Progenitor cell of endocrine pancreas (in vitro differentiated cells): ENCODE measurements at regions not wholly inside any gene's neighbourhood (a gene's known extent, or its start where the extent isn't known, plus 50 kb on each side); places are given as distances from the start of the nearest gene placed in this dataset.
"Not testable (repeated sequence)": the region's sequence is repeated elsewhere in the genome, so short reads cannot be mapped to it uniquely, and the experiment has no call there.

ENCODE experiments used
- DNase-seq: peaks from one replicate; pipeline ENCODE4 v3.0.0; 2021; ENCODE audit warnings: low spot score; ENCODE audit not compliant: unreplicated experiment
- H3K27ac Mint-ChIP-seq: 2 replicates; pipeline ENCODE4 v1.8.0; 2021; ENCODE audit warnings: mild to moderate bottlenecking, moderate library complexity, mixed read lengths
- H3K27me3 Mint-ChIP-seq: 2 replicates; pipeline ENCODE4 v1.8.0; 2021; ENCODE audit warnings: mixed read lengths
- H3K36me3 Mint-ChIP-seq: 2 replicates; pipeline ENCODE4 v1.8.0; 2022; ENCODE audit warnings: mixed read lengths; ENCODE audit not compliant: insufficient read depth
- H3K4me1 Mint-ChIP-seq: 2 replicates; pipeline ENCODE4 v1.8.0; 2021; ENCODE audit warnings: low read depth, mixed read lengths
- H3K4me3 Mint-ChIP-seq: 2 replicates; pipeline ENCODE4 v1.8.0; 2021; ENCODE audit warnings: low read depth, mild to moderate bottlenecking, moderate library complexity, mixed read lengths
- H3K9me3 Mint-ChIP-seq: 2 replicates; pipeline ENCODE4 v1.8.0; 2021; ENCODE audit warnings: low read depth, mixed read lengths
- CTCF ChIP-seq: fragments of 200-600 bp; sonication (generic); IDR thresholded peaks from one replicate; pipeline ENCODE4 v1.5.0; 2021; ENCODE audit warnings: antibody characterized with exemption, mild to moderate bottlenecking; ENCODE audit not compliant: unreplicated experiment

DNA sequence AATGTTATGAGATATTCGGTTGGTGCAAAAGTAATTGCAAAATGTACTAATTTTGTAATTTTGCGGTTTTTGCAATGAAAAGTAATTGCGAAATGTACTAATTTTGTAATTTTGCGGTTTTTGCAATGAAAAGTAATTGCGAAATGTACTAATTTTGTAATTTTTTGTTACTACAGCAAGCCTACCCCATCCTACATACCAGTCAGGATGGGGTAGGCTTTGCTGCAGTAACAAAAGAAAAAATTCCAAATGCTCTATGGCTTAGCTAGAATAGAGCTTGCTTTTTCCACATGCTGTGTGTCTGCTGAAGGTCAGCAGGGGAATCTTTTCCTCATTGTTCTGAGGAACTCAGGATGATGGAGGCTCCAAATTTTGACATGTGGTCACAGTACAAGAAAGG lies 83.3 kb upstream of the GPRC5B start:
- no peak for DNase-seq
- no peaks in the 10 kb centered on the region for H3K4me1 Mint-ChIP-seq
- TF ChIP-seq CTCF = no peak
- H3K27ac Mint-ChIP-seq = no peak overlapping the region
- no peak overlapping the region for H3K4me3 Mint-ChIP-seq
- peaks cover 2% of the 10 kb centered on the region for H3K27me3 Mint-ChIP-seq
- H3K36me3 Mint-ChIP-seq = no peaks in the 10 kb centered on the region
- H3K9me3 Mint-ChIP-seq = no peaks in the 10 kb centered on the region

DNA sequence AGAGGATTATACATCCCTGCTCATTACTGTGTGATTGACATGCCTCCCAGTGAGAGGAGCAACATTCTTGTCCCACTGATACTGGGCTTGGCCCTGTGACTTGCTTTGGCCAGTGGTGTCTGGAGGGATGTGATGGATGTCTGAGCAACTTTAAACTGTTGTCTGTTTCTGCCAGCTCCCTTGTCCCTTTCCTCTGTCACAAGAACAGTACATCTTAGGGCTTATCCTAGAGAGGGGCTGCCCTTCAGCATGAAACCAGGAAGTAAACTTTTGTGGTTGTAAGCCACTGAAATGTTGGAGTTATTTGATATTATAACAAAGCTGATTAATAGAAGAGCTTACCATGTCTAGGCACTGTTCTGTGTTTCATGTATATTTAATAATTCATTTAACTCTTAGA lies 82.9 kb upstream of the GPRC5B start:
- no peaks in the 10 kb centered on the region for H3K9me3 Mint-ChIP-seq
- H3K4me1 Mint-ChIP-seq = no peaks in the 10 kb centered on the region
- TF ChIP-seq CTCF = no peak
- peaks cover under 1% of the 10 kb centered on the region for H3K27me3 Mint-ChIP-seq
- no peak for DNase-seq
- H3K27ac Mint-ChIP-seq = no peak overlapping the region
- H3K4me3 Mint-ChIP-seq = no peak overlapping the region
- no peaks in the 10 kb centered on the region for H3K36me3 Mint-ChIP-seq

DNA sequence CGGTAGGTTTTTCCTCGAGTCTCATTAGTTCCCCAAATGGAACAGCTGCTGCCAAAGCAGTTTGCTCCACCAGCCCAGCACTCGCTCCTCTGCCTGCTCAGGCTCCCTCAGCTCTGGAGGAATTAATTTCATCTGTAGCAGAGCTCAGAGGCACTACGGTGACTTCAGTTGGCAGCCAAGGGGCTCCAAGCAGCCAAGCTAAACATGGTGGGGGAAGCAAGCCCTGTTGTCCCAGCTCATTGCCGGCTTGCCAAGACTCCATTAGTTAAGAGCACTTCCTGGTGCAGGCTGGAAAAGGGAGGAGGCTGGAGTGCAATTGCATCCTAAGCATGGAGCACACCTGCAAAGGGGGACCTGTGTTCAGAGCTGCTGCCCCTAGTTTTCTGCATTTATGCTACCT lies 78.7 kb upstream of the GPRC5B start:
- no peak for DNase-seq
- no peak for TF ChIP-seq CTCF
- Mint-ChIP-seq H3K4me1 (no peaks in the 10 kb centered on the region), H3K27me3 (no peaks in the 10 kb centered on the region), H3K9me3 (no peaks in the 10 kb centered on the region), H3K27ac (no peak overlapping the region), H3K36me3 (no peaks in the 10 kb centered on the region), H3K4me3 (no peak overlapping the region)

- H3K4me3 Mint-ChIP-seq = no peak overlapping the region
- H3K36me3 Mint-ChIP-seq = no peaks in the 10 kb centered on the region
- no peaks in the 10 kb centered on the region for H3K27me3 Mint-ChIP-seq
- H3K4me1 Mint-ChIP-seq = no peaks in the 10 kb centered on the region
- no peak overlapping the region for H3K27ac Mint-ChIP-seq
- DNase-seq = no peak
- no peak for TF ChIP-seq CTCF
- H3K9me3 Mint-ChIP-seq = no peaks in the 10 kb centered on the region
Measured at GRCh38 chr16:19960183-19960582, 75.5 kb upstream of the GPRC5B start.

- Mint-ChIP-seq H3K27ac (no peak overlapping the region), H3K27me3 (no peaks in the 10 kb centered on the region), H3K9me3 (no peaks in the 10 kb centered on the region), H3K4me1 (no peaks in the 10 kb centered on the region), H3K4me3 (no peak overlapping the region), H3K36me3 (no peaks in the 10 kb centered on the region)
- TF ChIP-seq CTCF = no peak
- DNase-seq = no peak
Measured at GRCh38 chr16:19959736-19960135, 75.1 kb upstream of the GPRC5B start.

- H3K27me3 Mint-ChIP-seq, H3K9me3 Mint-ChIP-seq, H3K4me1 Mint-ChIP-seq, H3K27ac Mint-ChIP-seq, DNase-seq, H3K36me3 Mint-ChIP-seq, H3K4me3 Mint-ChIP-seq: not testable (repeated sequence)
Measured at GRCh38 chr16:19955896-19956295, 71.2 kb upstream of the GPRC5B start.

DNA sequence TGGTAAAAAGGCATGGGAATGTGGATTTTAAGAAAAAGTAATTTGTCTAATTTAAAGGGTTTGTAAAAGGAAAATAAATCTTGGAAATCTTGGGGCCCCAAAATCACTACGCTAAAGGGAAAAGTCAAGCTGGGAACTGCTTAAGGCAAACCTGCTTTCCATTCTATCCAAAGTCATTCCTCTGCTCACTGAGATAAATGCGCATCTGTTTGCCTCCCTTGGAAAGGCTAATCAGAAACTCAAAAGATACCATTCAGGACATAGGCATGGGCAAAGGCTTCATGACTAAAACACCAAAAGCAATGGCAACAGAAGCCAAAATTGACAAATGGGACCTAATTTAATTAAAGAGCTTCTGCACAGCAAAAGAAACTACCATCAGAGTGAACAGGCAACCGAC lies 70.4 kb upstream of the GPRC5B start:
- H3K36me3 Mint-ChIP-seq, H3K9me3 Mint-ChIP-seq, H3K27ac Mint-ChIP-seq, H3K4me1 Mint-ChIP-seq, H3K27me3 Mint-ChIP-seq, DNase-seq, H3K4me3 Mint-ChIP-seq: not testable (repeated sequence)
